ENCODE measurements at regions not wholly inside any gene's neighbourhood (a gene's known extent, or its start where the extent isn't known, plus 50 kb on each side); places are given as distances from the start of the nearest gene placed in this dataset.

DNA sequence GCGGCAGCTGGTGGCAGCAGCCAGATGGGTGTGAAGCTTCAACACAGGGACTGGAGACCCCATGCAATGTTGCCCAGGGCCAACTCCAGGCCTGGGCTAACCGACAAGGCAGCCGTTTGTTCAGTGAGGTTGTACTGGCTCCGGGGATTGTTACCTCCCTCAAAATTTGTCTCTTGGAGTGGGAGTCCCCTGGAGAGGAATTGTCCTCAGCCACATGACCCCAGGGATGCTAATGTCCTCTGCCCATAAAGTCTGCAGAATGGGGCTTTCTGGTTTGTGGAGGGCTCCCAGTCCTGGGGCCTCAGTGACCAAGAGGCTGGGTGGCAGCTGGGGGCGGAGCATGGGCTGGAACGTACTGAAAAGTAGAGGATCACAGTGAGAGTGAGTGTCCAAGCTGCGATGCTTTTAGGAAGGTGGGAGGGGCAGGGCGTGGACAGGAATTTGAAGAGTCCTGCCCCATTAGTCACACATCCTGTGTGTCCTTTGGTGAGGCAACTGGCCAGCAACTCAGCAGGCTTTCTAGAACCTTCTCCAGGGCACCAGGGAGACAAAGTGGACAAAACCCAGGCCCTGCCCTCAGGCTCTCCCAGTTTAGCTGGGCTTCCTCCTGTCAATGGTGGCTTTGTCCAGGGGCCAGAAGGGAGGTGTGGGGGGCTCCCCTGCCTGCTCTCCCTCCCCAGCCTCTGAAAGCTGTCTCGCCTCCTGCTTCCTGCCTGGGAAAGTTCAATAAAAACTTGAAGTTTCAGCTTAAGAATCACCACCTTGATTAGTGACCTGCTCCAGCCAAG, 114.0 kb downstream of the NSG2 start:
- Histone ChIP-seq H3K27ac (no peak overlapping the region), H3K27me3 (no peaks in the 10 kb centered on the region), H3K4me1 (no peaks in the 10 kb centered on the region), H3K9me3 (no peaks in the 10 kb centered on the region), H3K4me3 (no peak overlapping the region), H3K36me3 (no peaks in the 10 kb centered on the region)
- intact Hi-C loops (cut with DNase I; ENCODE audit: low total_unique reads) = no loop called here
- TF ChIP-seq, protein P1, sequence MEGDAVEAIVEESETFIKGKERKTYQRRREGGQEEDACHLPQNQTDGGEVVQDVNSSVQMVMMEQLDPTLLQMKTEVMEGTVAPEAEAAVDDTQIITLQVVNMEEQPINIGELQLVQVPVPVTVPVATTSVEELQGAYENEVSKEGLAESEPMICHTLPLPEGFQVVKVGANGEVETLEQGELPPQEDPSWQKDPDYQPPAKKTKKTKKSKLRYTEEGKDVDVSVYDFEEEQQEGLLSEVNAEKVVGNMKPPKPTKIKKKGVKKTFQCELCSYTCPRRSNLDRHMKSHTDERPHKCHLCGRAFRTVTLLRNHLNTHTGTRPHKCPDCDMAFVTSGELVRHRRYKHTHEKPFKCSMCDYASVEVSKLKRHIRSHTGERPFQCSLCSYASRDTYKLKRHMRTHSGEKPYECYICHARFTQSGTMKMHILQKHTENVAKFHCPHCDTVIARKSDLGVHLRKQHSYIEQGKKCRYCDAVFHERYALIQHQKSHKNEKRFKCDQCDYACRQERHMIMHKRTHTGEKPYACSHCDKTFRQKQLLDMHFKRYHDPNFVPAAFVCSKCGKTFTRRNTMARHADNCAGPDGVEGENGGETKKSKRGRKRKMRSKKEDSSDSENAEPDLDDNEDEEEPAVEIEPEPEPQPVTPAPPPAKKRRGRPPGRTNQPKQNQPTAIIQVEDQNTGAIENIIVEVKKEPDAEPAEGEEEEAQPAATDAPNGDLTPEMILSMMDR (IDR thresholded peaks at IDR 0.05 in 4 of 5, conservative IDR thresholded peaks at IDR 0.05 in 1 of 5) = no peak
- TF ChIP-seq POLR2A (IDR thresholded peaks at IDR 0.05) = no peak
- DNase-seq = no peak
- in situ Hi-C loops (cut with MboI; ENCODE audit: low sequenced_read_pairs in 4 of 4) = no loop called here
- ATAC-seq = no peak

GRCh38 chr5:174165406-174165805, 119.9 kb downstream of the NSG2 start:
- H3K27me3 ChIP-seq = no peaks in the 10 kb centered on the region
- intact Hi-C loops (cut with DNase I; ENCODE audit: low total_unique reads) (no loop called here), in situ Hi-C loops (cut with MboI; ENCODE audit: low sequenced_read_pairs in 4 of 4) (no loop called here)
- DNase-seq = no peak
- ATAC-seq = no peak
- TF ChIP-seq, protein P1 (IDR thresholded peaks at IDR 0.05 in 4 of 5, conservative IDR thresholded peaks at IDR 0.05 in 1 of 5) = no peak
- TF ChIP-seq POLR2A (IDR thresholded peaks at IDR 0.05) = no peak
- H3K4me3 ChIP-seq = no peak overlapping the region
- no peak overlapping the region for H3K27ac ChIP-seq
- H3K9me3 ChIP-seq = peaks cover 0 to 3% (median 0%) of the 10 kb centered on the region in 3 donors
- H3K4me1 ChIP-seq = no peaks in the 10 kb centered on the region
- no peaks in the 10 kb centered on the region for H3K36me3 ChIP-seq

DNA sequence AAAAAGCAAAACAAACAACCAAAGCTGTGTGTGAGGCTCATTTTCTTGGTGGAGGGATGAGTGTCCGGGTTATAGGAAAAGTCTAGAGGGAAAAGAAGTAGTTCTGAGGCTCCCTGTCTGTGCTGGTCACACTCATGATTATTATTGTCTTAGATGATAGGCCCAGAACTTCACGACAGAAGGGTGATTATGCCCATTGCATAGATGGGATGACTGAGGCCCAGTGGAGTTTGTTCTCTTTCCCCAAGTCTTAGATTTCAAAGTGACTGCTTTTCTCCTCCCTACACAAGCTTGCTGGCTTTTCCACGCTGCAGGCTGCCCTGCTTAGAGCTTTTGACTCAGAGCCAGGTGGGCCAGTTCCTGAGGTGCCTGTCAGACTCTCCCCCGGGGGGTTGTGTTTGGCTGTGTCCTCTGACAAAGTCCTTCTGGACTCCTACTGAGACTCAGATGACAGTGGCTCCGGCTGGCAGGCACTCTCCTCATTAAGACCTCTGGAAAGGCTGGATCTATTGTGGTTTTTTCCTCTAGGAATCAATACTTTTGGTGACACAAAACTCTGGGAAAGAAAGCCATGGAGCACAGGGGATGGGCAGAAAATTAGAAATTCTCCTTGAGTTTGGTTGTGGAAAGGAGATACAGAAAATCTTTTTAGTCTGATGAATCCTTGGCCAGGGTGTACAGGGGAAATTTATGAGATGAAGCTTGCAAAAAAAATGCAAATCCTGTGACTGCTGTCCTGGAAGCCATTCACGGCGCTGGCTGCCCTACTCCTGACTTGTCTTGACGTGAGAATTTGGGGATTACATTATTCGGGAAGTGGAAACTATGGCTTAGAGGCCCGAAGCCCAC, 120.9 kb downstream of the NSG2 start:
- Histone ChIP-seq H3K27ac (no peak overlapping the region), H3K27me3 (no peaks in the 10 kb centered on the region), H3K9me3 (peaks cover 0 to 3% (median 0%) of the 10 kb centered on the region in 3 donors), H3K36me3 (no peaks in the 10 kb centered on the region), H3K4me3 (no peak overlapping the region), H3K4me1 (no peaks in the 10 kb centered on the region)
- TF ChIP-seq POLR2A (IDR thresholded peaks at IDR 0.05) = no peak
- TF ChIP-seq, protein P1 (IDR thresholded peaks at IDR 0.05 in 4 of 5, conservative IDR thresholded peaks at IDR 0.05 in 1 of 5) = no peak
- intact Hi-C loops (cut with DNase I; ENCODE audit: low total_unique reads) (no loop called here), in situ Hi-C loops (cut with MboI; ENCODE audit: low sequenced_read_pairs in 4 of 4) (no loop called here)
- ATAC-seq = no peak
- DNase-seq = no peak

DNA sequence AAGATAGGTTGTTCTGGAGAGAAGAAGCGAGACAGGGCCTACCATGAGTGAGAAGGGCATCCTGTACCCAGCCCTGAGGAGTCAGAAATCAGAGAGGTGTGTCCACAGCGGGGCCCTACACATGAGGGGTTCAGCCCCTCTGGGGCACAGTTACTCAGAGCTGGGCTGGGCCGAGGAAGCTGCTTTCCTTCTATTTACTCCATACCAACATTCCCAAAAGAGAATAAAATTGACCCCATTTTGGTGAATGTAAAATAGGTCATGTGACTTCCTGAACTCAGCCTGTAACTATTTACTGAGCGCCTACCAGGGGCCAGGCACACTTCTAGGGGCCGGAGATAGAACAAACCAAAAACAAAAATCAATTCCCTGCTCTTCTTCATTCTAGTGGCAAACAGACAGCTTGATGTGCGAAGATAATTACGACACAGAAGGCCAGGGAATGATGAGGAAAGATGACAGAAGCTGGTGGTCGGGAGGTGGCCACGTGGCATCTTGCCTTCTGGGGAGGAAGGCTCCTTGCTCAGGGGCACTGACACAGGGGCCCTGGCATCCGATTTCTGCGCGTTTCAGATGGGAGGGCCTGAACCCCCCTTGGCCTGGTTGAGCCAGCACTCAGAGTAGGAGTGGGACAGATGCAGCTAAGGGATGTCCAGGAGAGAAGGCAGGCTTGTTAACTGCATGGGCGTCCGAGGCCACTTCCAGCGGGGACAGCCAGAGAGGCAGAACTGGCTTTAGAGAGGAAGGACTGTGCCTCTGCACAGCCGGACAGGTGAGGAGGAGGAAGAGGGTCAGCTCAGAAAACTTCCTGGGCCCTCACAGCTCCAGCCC, 121.8 kb downstream of the NSG2 start:
- ATAC-seq (no peak), DNase-seq (no peak)
- TF ChIP-seq, protein P1 (IDR thresholded peaks at IDR 0.05 in 4 of 5, conservative IDR thresholded peaks at IDR 0.05 in 1 of 5) = no peak
- no peak for TF ChIP-seq POLR2A (IDR thresholded peaks at IDR 0.05)
- H3K27ac ChIP-seq = no peak overlapping the region
- H3K4me1 ChIP-seq = no peaks in the 10 kb centered on the region
- no peak overlapping the region for H3K4me3 ChIP-seq
- H3K9me3 ChIP-seq = peaks cover 0 to 3% (median 0%) of the 10 kb centered on the region in 3 donors
- in situ Hi-C loops (cut with MboI; ENCODE audit: low sequenced_read_pairs in 4 of 4) (no loop called here), intact Hi-C loops (cut with DNase I; ENCODE audit: low total_unique reads) (no loop called here)
- H3K27me3 ChIP-seq = no peaks in the 10 kb centered on the region
- H3K36me3 ChIP-seq = no peaks in the 10 kb centered on the region

All from gastrocnemius medialis (tissue), 4 donors.